Astrocyte of the cerebellum (primary cell): ENCODE measurements at regions not wholly inside any gene's neighbourhood (a gene's known extent, or its start where the extent isn't known, plus 50 kb on each side); places are given as distances from the start of the nearest gene placed in this dataset.

Experiments used
- DNase-seq: peaks from one replicate; pipeline ENCODE4 v3.0.0-alpha.2; 2011; ENCODE audit warnings: low read depth
- H3K4me3 ChIP-seq: 2 replicates; pipeline ENCODE4 v1.5.1; 2011; ENCODE audit warnings: mild to moderate bottlenecking, low read depth, low read length, moderate library complexity
- in situ Hi-C: cut with HindIII; loops from 2 replicates; pipeline ENCODE4 v1.10.0; 2017; ENCODE audit warnings: low sequenced_read_pairs
- TF ChIP-seq, protein P1 (sequence below): IDR thresholded peaks from 2 replicates; pipeline ENCODE4 v1.5.1; 2012; ENCODE audit warnings: low read length, low read depth, moderate library complexity, mild to moderate bottlenecking; ENCODE audit errors: missing control alignments

DNA sequence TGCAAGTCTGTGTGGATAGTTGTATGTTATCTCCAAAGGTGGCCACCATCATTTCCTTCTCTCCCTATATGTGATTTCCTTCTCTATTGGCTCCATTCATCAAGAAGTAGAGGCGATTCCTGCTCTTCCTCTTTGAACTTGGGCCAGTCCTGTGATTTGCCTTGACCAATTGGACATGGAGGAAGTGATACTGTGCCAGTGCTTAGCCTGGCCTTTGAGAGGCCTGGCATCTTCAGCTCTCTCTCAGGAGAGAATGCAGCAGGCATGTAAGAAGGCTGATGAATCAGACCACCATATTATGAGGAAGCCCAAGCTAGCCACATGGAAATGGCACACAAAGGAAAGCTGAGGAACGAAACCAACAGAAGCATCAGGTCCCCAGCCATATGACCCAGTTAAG, 195.0 kb upstream of the SVIL start:
- TF ChIP-seq, protein P1, sequence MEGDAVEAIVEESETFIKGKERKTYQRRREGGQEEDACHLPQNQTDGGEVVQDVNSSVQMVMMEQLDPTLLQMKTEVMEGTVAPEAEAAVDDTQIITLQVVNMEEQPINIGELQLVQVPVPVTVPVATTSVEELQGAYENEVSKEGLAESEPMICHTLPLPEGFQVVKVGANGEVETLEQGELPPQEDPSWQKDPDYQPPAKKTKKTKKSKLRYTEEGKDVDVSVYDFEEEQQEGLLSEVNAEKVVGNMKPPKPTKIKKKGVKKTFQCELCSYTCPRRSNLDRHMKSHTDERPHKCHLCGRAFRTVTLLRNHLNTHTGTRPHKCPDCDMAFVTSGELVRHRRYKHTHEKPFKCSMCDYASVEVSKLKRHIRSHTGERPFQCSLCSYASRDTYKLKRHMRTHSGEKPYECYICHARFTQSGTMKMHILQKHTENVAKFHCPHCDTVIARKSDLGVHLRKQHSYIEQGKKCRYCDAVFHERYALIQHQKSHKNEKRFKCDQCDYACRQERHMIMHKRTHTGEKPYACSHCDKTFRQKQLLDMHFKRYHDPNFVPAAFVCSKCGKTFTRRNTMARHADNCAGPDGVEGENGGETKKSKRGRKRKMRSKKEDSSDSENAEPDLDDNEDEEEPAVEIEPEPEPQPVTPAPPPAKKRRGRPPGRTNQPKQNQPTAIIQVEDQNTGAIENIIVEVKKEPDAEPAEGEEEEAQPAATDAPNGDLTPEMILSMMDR, result no peak
- H3K4me3 ChIP-seq, result no peak overlapping the region
- in situ Hi-C loops, result no loop called here
- DNase-seq, result no peak

DNA sequence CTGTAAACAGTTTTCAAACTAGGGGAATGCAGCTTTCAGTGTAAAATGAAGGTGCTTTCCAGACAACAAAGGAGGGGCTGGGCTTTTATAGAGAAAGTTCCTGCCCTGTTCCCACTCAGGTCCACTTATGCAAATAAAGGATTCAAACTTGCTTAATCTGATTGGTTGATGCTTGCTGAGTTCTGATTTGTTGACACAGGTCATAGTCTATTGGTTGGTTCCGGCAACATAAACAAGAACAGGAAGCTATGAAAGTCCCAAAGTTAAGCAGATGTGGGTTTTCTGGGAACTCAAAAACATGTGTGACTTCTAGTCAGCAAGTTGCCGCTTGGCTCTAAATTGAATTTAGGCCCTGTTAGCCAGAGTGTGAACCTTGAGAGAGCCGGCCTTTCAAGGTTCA, 194.2 kb upstream of the SVIL start:
- TF ChIP-seq, protein P1, result no peak
- no peak for DNase-seq
- H3K4me3 ChIP-seq, result no peak overlapping the region
- in situ Hi-C loops, result no loop called here

DNA sequence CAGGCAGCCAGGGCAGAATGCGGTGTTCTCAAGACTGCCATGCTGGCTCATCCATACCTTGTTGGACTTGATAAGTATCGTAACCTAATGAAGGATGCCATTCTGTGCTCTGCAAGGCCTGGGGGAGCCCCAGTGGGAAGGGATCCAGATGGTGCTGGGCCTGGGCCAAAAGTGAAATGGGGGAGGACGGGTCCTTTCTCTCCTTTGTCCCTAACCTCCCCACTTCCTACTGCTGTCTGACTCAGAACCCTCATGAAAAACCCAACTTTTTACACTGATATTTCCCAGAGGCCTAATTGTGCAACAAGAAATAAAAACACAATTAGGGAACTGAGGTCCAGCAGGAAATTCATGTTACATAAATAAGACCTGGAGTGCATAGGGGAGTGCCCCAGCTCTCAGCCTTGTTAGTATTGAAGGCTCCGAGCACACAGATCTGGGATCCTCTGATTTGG, 193.7 kb upstream of the SVIL start:
- in situ Hi-C loops, result no loop called here
- DNase-seq, result no peak
- TF ChIP-seq, protein P1, result no peak
- H3K4me3 ChIP-seq, result no peak overlapping the region

DNA sequence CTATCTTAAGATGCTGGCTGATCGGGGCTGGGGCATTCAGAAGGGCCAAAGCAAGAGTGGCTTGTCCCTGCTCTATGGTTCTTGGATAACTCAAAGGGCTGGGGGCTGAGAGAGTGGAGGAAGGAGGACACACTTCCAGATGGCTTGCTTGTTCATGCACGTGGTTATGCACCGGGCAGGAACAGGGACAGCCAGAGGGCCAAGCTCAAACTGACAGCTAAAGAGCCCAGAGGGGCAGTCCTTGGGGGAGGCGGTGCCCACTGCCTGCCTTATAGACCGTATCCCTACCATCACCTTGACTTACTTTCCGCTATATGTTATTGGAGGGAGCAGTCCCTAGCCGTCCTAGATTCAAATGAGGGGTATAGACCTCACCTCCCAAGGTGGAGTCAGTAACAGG, 192.7 kb upstream of the SVIL start:
- DNase-seq, result no peak
- TF ChIP-seq, protein P1, result no peak
- in situ Hi-C loops, result no loop called here
- no peak overlapping the region for H3K4me3 ChIP-seq

DNA sequence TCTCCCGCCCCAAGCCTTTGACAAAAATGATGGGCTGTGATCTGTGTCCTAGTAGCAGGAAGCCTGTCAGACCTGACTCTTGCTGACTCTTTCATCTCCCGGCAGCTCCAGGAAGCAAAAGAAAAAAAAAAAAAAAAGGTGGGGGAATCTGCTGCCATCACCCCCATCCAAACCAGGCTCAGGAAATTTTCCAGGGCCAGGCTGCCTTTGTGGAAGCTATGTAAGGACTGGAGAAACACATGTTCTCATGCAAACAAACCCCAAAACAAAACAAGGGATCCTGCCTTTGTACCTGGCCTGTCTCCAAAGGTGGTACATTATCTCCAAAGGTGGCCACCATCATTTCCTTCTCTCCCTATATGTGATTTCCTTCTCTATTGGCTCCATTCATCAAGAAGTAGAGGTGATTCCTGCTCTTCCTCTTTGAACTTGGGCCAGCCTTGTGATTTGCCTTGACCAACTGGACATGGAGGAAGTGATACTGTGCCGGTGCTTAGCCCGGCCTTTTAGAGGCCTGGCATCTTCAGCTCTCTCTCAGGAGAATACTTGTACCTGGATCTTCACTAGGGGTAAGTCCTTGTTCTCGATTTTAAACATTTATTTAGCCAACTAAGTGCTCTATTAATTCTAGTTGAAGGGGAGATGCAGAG, 192.2 kb upstream of the SVIL start:
- in situ Hi-C loops, result no loop called here
- DNase-seq, result no peak
- TF ChIP-seq, protein P1, result no peak
- no peak overlapping the region for H3K4me3 ChIP-seq

DNA sequence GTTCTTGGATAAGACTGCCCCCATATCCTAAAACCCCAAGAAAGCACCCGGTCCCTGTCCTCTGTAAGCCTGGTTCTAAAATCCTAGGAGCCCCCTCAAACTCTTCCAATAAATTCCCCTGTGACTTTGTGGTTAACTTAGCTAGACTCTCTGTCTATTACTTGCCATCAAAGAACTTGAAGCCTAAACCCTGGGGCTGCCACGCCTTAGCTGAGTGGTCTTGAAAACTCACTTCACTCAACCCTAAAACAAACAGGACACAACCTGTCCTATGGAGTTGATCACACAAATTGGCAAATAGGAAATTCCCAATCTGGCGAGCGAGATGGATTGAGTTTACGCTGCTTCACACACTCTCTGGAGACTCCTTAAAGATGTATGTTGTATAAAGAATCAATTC, 191.4 kb upstream of the SVIL start:
- in situ Hi-C loops, result no loop called here
- no peak overlapping the region for H3K4me3 ChIP-seq
- no peak for DNase-seq
- TF ChIP-seq, protein P1, result no peak
